ENCODE measurements at regions not wholly inside any gene's neighbourhood (a gene's known extent, or its start where the extent isn't known, plus 50 kb on each side); places are given as distances from the start of the nearest gene placed in this dataset.
"Not testable (repeated sequence)": the region's sequence is repeated elsewhere in the genome, so short reads cannot be mapped to it uniquely, and the experiment has no call there.

DNA sequence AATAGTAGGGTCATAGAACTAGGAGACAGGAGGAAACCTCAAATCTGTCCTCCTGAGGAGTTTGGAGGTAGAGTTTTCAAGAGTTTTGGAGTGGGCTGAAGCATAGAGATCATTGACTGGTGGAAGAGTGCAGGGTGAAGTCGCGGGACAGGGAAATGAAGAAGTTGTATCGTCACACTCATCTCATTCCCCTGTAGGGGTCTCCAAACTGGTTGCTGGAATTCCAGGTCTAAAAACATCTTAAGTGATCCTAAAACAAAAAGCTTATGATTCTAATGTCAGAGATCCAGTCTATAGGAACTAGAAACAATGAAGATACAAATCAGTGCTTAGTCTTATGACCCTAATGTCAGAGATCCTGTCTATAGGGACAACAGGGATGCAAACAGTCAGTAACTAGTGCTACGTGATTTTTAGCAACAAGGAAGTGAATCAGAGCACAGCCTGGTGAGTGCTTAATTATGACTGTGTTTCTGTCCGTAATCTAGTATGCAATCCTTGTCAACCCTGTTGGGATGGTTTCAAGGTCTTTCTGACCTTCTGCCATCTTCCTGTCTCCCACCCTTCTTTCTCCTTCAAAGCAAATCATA lies 139.4 kb downstream of the SKIDA1 start:
- 76% methylated on average over 4 of the region's 5 CpGs for WGBS
- Histone ChIP-seq H2BK5ac (ENCODE audit: low read depth, low read length, poor library complexity, severe bottlenecking) (no peak overlapping the region), H3K79me1 (replicated peaks; ENCODE audit: low read length, poor library complexity, severe bottlenecking) (no peaks in the 10 kb centered on the region)

GRCh38 chr10:21385536-21385935 lies 139.9 kb downstream of the SKIDA1 start:
- Histone ChIP-seq H3K36me3 (ENCODE audit: control insufficient read depth in 1 of 2, insufficient read depth in 2 of 2, low read depth in 1 of 2, low read length in 2 of 2) (no peaks in the 10 kb centered on the region), H2BK15ac (ENCODE audit: low read depth, poor library complexity, severe bottlenecking) (no peak overlapping the region), H3K18ac (ENCODE audit: low read depth in 1 of 2, low read length in 2 of 2) (no peak overlapping the region), H3K79me1 (replicated peaks; ENCODE audit: low read length, poor library complexity, severe bottlenecking) (no peaks in the 10 kb centered on the region), H3K23ac (ENCODE audit: low read length in 2 of 2) (no peak overlapping the region), H3K4ac (ENCODE audit: low read depth in 1 of 2, low read length in 2 of 2) (no peak overlapping the region), H3K9ac (ENCODE audit: low read length) (no peak overlapping the region), H4K91ac (ENCODE audit: low read length) (no peak overlapping the region), H3K27me3 (ENCODE audit: control insufficient read depth in 1 of 2, insufficient read depth in 1 of 2, low read length in 2 of 2) (no peaks in the 10 kb centered on the region), H3K4me1 (ENCODE audit: control insufficient read depth, insufficient read depth, low read depth, low read length) (no peaks in the 10 kb centered on the region), H2BK120ac (ENCODE audit: low read depth, low read length) (no peak overlapping the region), H2BK12ac (ENCODE audit: low read length in 2 of 2) (no peak overlapping the region), H2AK5ac (ENCODE audit: low read length, severe bottlenecking) (no peak overlapping the region), H3K4me2 (ENCODE audit: low read length, poor library complexity, severe bottlenecking) (no peak overlapping the region), H2AFZ (ENCODE audit: low read depth, low read length) (no peak overlapping the region), H3K4me3 (ENCODE audit: insufficient read depth in 1 of 2, low read depth in 1 of 2, low read length in 2 of 2) (no peak overlapping the region), H4K8ac (ENCODE audit: low read length) (no peak overlapping the region), H3K27ac (ENCODE audit: low read length, poor library complexity, severe bottlenecking) (no peak overlapping the region), H2BK5ac (ENCODE audit: low read depth, low read length, poor library complexity, severe bottlenecking) (no peak overlapping the region), H3K14ac (ENCODE audit: low read length in 2 of 2) (no peak overlapping the region), H3K9me3 (ENCODE audit: control insufficient read depth, low read length) (no peaks in the 10 kb centered on the region)
- 86% methylated on average over 1 of the region's 1 CpG for WGBS
- no peak for DNase-seq

More for the DNA sequence above, 139.4 kb downstream of the SKIDA1 start:
- no peak overlapping the region for H2BK12ac ChIP-seq (ENCODE audit: low read length in 2 of 2)
- H3K27me3 ChIP-seq (ENCODE audit: control insufficient read depth in 1 of 2, insufficient read depth in 1 of 2, low read length in 2 of 2) = no peaks in the 10 kb centered on the region
- DNase-seq = no peak
- no peak overlapping the region for H3K27ac ChIP-seq (ENCODE audit: low read length, poor library complexity, severe bottlenecking)
- H2BK120ac ChIP-seq (ENCODE audit: low read depth, low read length) = no peak overlapping the region
- peak overlapping the region; percentile 69 for H2AFZ ChIP-seq (ENCODE audit: low read depth, low read length)
- H3K4me1 ChIP-seq (ENCODE audit: control insufficient read depth, insufficient read depth, low read depth, low read length) = no peaks in the 10 kb centered on the region
- no peak overlapping the region for H3K4me2 ChIP-seq (ENCODE audit: low read length, poor library complexity, severe bottlenecking)
- H2AK5ac ChIP-seq (ENCODE audit: low read length, severe bottlenecking) = no peak overlapping the region
- no peaks in the 10 kb centered on the region for H3K36me3 ChIP-seq (ENCODE audit: control insufficient read depth in 1 of 2, insufficient read depth in 2 of 2, low read depth in 1 of 2, low read length in 2 of 2)
- peak overlapping the region in 1 of 2 experiments; percentile 28 for H3K14ac ChIP-seq (ENCODE audit: low read length in 2 of 2)
- H4K91ac ChIP-seq (ENCODE audit: low read length) = no peak overlapping the region
- no peak overlapping the region for H4K8ac ChIP-seq (ENCODE audit: low read length)
- no peaks in the 10 kb centered on the region for H3K9me3 ChIP-seq (ENCODE audit: control insufficient read depth, low read length)
- no peak overlapping the region for H3K18ac ChIP-seq (ENCODE audit: low read depth in 1 of 2, low read length in 2 of 2)
- no peak overlapping the region for H3K23ac ChIP-seq (ENCODE audit: low read length in 2 of 2)
- no peak overlapping the region for H3K9ac ChIP-seq (ENCODE audit: low read length)
- H3K4me3 ChIP-seq (ENCODE audit: insufficient read depth in 1 of 2, low read depth in 1 of 2, low read length in 2 of 2) = no peak overlapping the region
- H3K4ac ChIP-seq (ENCODE audit: low read depth in 1 of 2, low read length in 2 of 2) = no peak overlapping the region
- H2BK15ac ChIP-seq (ENCODE audit: low read depth, poor library complexity, severe bottlenecking) = no peak overlapping the region

DNA sequence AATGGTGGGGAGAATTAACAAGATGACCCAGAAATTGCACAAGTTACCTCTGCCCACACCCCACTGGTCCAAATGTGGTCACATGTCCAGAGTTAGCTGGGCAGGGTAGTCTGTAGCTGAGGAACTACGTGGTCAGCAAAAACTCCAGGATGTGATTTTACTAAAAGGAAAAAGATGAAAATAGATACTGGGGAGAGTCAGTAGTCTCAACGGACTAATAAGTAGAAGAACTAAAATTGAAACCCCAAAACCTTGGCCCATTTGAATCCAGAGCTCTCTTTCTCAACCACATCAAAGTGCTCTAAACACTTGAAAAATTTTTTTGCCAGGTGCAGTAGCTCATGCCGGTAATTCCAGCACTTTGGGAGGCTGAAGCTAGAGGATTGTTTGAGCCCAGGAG lies 146.3 kb downstream of the SKIDA1 start:
- Histone ChIP-seq H2BK15ac (ENCODE audit: low read depth, poor library complexity, severe bottlenecking) (no peak overlapping the region), H3K23ac (ENCODE audit: low read length in 2 of 2) (no peak overlapping the region), H2BK12ac (ENCODE audit: low read length in 2 of 2) (no peak overlapping the region), H3K9me3 (ENCODE audit: control insufficient read depth, low read length) (no peaks in the 10 kb centered on the region), H3K36me3 (ENCODE audit: control insufficient read depth in 1 of 2, insufficient read depth in 2 of 2, low read depth in 1 of 2, low read length in 2 of 2) (no peaks in the 10 kb centered on the region), H4K91ac (ENCODE audit: low read length) (no peak overlapping the region), H3K4ac (ENCODE audit: low read depth in 1 of 2, low read length in 2 of 2) (no peak overlapping the region), H2AFZ (ENCODE audit: low read depth, low read length) (no peak overlapping the region), H3K27ac (ENCODE audit: low read length, poor library complexity, severe bottlenecking) (no peak overlapping the region), H3K4me3 (ENCODE audit: insufficient read depth in 1 of 2, low read depth in 1 of 2, low read length in 2 of 2) (no peak overlapping the region), H3K27me3 (ENCODE audit: control insufficient read depth in 1 of 2, insufficient read depth in 1 of 2, low read length in 2 of 2) (no peaks in the 10 kb centered on the region), H2BK5ac (ENCODE audit: low read depth, low read length, poor library complexity, severe bottlenecking) (no peak overlapping the region), H2AK5ac (ENCODE audit: low read length, severe bottlenecking) (no peak overlapping the region), H3K4me2 (ENCODE audit: low read length, poor library complexity, severe bottlenecking) (no peak overlapping the region), H3K14ac (ENCODE audit: low read length in 2 of 2) (no peak overlapping the region), H3K9ac (ENCODE audit: low read length) (no peak overlapping the region), H3K79me1 (replicated peaks; ENCODE audit: low read length, poor library complexity, severe bottlenecking) (no peaks in the 10 kb centered on the region), H3K4me1 (ENCODE audit: control insufficient read depth, insufficient read depth, low read depth, low read length) (peaks cover 2% of the 10 kb centered on the region), H4K8ac (ENCODE audit: low read length) (no peak overlapping the region), H2BK120ac (ENCODE audit: low read depth, low read length) (no peak overlapping the region), H3K18ac (ENCODE audit: low read depth in 1 of 2, low read length in 2 of 2) (no peak overlapping the region)
- 75% methylated on average over 3 of the region's 3 CpGs for WGBS
- DNase-seq = no peak

DNA sequence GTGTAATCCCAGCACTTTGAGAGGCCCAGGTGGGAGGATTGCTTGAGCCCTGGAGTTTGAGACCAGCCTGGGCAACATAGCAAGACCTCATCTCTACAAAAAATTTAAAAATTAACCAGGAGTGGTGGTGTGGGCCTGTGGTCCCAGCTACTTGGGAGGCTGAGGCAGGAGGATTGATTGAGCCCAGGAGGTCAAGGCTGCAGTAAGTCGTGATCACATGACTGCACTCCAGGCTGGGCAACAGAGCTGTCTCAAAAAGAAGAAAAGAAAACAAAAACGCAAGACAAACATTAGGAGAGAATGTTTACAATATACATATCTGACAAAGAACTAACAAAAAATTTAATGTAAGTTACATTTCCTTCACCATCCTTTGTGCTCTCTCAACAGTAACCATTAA lies 150.2 kb downstream of the SKIDA1 start:
- H3K23ac ChIP-seq (ENCODE audit: low read length in 2 of 2); H2BK15ac ChIP-seq (ENCODE audit: low read depth, poor library complexity, severe bottlenecking); H3K27me3 ChIP-seq (ENCODE audit: control insufficient read depth in 1 of 2, insufficient read depth in 1 of 2, low read length in 2 of 2); H4K8ac ChIP-seq (ENCODE audit: low read length); H2AK5ac ChIP-seq (ENCODE audit: low read length, severe bottlenecking); H3K79me1 ChIP-seq (replicated peaks; ENCODE audit: low read length, poor library complexity, severe bottlenecking); H3K14ac ChIP-seq (ENCODE audit: low read length in 2 of 2); H3K4ac ChIP-seq (ENCODE audit: low read depth in 1 of 2, low read length in 2 of 2); H3K4me1 ChIP-seq (ENCODE audit: control insufficient read depth, insufficient read depth, low read depth, low read length); H2BK12ac ChIP-seq (ENCODE audit: low read length in 2 of 2); H3K4me3 ChIP-seq (ENCODE audit: insufficient read depth in 1 of 2, low read depth in 1 of 2, low read length in 2 of 2); H3K9ac ChIP-seq (ENCODE audit: low read length); H2BK120ac ChIP-seq (ENCODE audit: low read depth, low read length); H3K4me2 ChIP-seq (ENCODE audit: low read length, poor library complexity, severe bottlenecking); H3K9me3 ChIP-seq (ENCODE audit: control insufficient read depth, low read length); H2AFZ ChIP-seq (ENCODE audit: low read depth, low read length); DNase-seq; H4K91ac ChIP-seq (ENCODE audit: low read length); H2BK5ac ChIP-seq (ENCODE audit: low read depth, low read length, poor library complexity, severe bottlenecking); H3K36me3 ChIP-seq (ENCODE audit: control insufficient read depth in 1 of 2, insufficient read depth in 2 of 2, low read depth in 1 of 2, low read length in 2 of 2); H3K27ac ChIP-seq (ENCODE audit: low read length, poor library complexity, severe bottlenecking): not testable (repeated sequence)
- WGBS = no CpG with 5 or more reads among the region's 2 CpGs
- H3K18ac ChIP-seq (ENCODE audit: low read depth in 1 of 2, low read length in 2 of 2) = peak overlapping the region in 1 of 2 experiments; percentile 62
